ENCODE measurements at regions not wholly inside any gene's neighbourhood (a gene's known extent, or its start where the extent isn't known, plus 50 kb on each side); places are given as distances from the start of the nearest gene placed in this dataset.

GRCh38 chr6:168741942-168742782, 301.2 kb downstream of the SMOC2 start:
- no peak for DNase-seq (ENCODE audit: low read depth)
- TF ChIP-seq CTCF (IDR thresholded peaks at IDR 0.05; ENCODE audit: low read depth, low read length, missing control alignments) = no peak
- H3K4me3 ChIP-seq (ENCODE audit: low read depth, low read length) = no peak overlapping the region

GRCh38 chr6:168741305-168741704, 300.3 kb downstream of the SMOC2 start:
- TF ChIP-seq CTCF (IDR thresholded peaks at IDR 0.05; ENCODE audit: low read depth, low read length, missing control alignments) = no peak
- no peak overlapping the region for H3K4me3 ChIP-seq (ENCODE audit: low read depth, low read length)
- DNase-seq (ENCODE audit: low read depth) = no peak

- no peak for TF ChIP-seq CTCF (IDR thresholded peaks at IDR 0.05; ENCODE audit: low read depth, low read length, missing control alignments)
- no peak overlapping the region for H3K4me3 ChIP-seq (ENCODE audit: low read depth, low read length)
- DNase-seq (ENCODE audit: low read depth) = no peak
These were observed 298.4 kb downstream of the SMOC2 start for GRCh38 chr6:168739381-168739780.

GRCh38 chr6:168737481-168737880, 296.5 kb downstream of the SMOC2 start:
- H3K4me3 ChIP-seq (ENCODE audit: low read depth, low read length) = no peak overlapping the region
- DNase-seq (ENCODE audit: low read depth) = no peak
- TF ChIP-seq CTCF (IDR thresholded peaks at IDR 0.05; ENCODE audit: low read depth, low read length, missing control alignments) = no peak

GRCh38 chr6:168737014-168737413, 296.0 kb downstream of the SMOC2 start:
- no peak for DNase-seq (ENCODE audit: low read depth)
- H3K4me3 ChIP-seq (ENCODE audit: low read depth, low read length) = no peak overlapping the region
- no peak for TF ChIP-seq CTCF (IDR thresholded peaks at IDR 0.05; ENCODE audit: low read depth, low read length, missing control alignments)

- DNase-seq (ENCODE audit: low read depth) = no peak
- no peak for TF ChIP-seq CTCF (IDR thresholded peaks at IDR 0.05; ENCODE audit: low read depth, low read length, missing control alignments)
These were observed 295.1 kb downstream of the SMOC2 start for GRCh38 chr6:168736039-168736438.

More at GRCh38 chr6:168736039-168736438, 295.1 kb downstream of the SMOC2 start:
- no peak overlapping the region for H3K4me3 ChIP-seq (ENCODE audit: low read depth, low read length)
